Transverse colon (tissue), 4 donors: ENCODE measurements at regions not wholly inside any gene's neighbourhood (a gene's known extent, or its start where the extent isn't known, plus 50 kb on each side); places are given as distances from the start of the nearest gene placed in this dataset.

ENCODE experiments used
- DNase-seq: peaks from one replicate; pipeline ENCODE4 v3.0.0-alpha.2; 2019
- H3K27ac ChIP-seq, 4 donors: fragments of 200-600 bp; sonication (generic); 2 replicates each; pipeline ENCODE4 v1.5.1; 2016 to 2018; ENCODE audit warnings: inconsistent platforms in 4 of 4
- H3K27me3 ChIP-seq: fragments of 200-600 bp; sonication (generic); 2 replicates; pipeline ENCODE4 v1.5.1; 2017; ENCODE audit warnings: inconsistent platforms
- H3K36me3 ChIP-seq, 4 donors: fragments of 200-600 bp; sonication (generic); 2 replicates each; pipeline ENCODE4 v1.5.1; 2017 to 2019; ENCODE audit warnings: inconsistent platforms in 4 of 4
- H3K4me1 ChIP-seq, 4 donors: fragments of 200-600 bp; sonication (generic); 2 replicates each; pipeline ENCODE4 v1.5.1; 2017 to 2020; ENCODE audit warnings: inconsistent platforms in 4 of 4
- H3K4me3 ChIP-seq, 4 donors: fragments of 200-600 bp; sonication (generic); 1 replicate in 1 of 4; 2 replicates in 3 of 4; pipeline versions ENCODE4 v1.5.1 to v1.6.1; 2017 to 2019; ENCODE audit warnings: inconsistent platforms in 4 of 4
- H3K9me3 ChIP-seq, 2 donors: fragments of 200-600 bp; sonication (generic); 2 replicates each; pipeline ENCODE4 v1.5.1; 2017 to 2019; ENCODE audit warnings: inconsistent platforms in 2 of 2
- CTCF ChIP-seq, 5 experiments: fragments of 200-600 bp in 3 of 5; fragments of 450-650 bp in 2 of 5; sonication (generic) in 3 of 5; IDR thresholded peaks; 1 replicate in 2 of 5; 2 replicates in 3 of 5; pipeline ENCODE4 v1.5.1; 2016 to 2017; ENCODE audit warnings: antibody characterized with exemption in 5 of 5, inconsistent platforms in 3 of 5, mild to moderate bottlenecking in 2 of 5, moderate library complexity in 1 of 5
- EP300 ChIP-seq: sonication (generic); formaldehyde crosslinking; IDR thresholded peaks from one replicate; pipeline ENCODE4 v1.6.1; 2017; ENCODE audit warnings: antibody characterized with exemption, low read depth
- POLR2A ChIP-seq: fragments of 450-650 bp; IDR thresholded peaks from one replicate; pipeline ENCODE4 v1.6.1; 2016; ENCODE audit warnings: antibody characterized with exemption, mild to moderate bottlenecking, moderate library complexity
- POLR2AphosphoS5 ChIP-seq, 3 donors: sonication (generic); formaldehyde crosslinking; IDR thresholded peaks; one replicate each; pipeline ENCODE4 v1.6.1; 2016; ENCODE audit warnings: antibody characterized with exemption in 3 of 3
- WGBS, 2 donors: methylation state at CpG; one replicate each; pipeline ENCODE4 v1.1.5; 2018; ENCODE audit warnings: low coverage in 1 of 2; 5-methylcytosine and 5-hydroxymethylcytosine counted together
- in situ Hi-C, 4 donors: fragments of 200-750 bp; cut with MboI; loops; one replicate each; pipeline versions ENCODE4 v1.15.0 to v1.15.1; 2017; ENCODE audit warnings: low sequenced_read_pairs in 3 of 4, low pct_ligation_motif_present in 1 of 4, low pct_unique_long_range_greater_than_20kb in 1 of 4
- intact Hi-C: fragments of 100-400 bp; cut with DNase I; formaldehyde crosslinking; loops from one replicate; pipeline ENCODE4 v1.15.1; 2023; ENCODE audit warnings: low total_unique reads

DNA sequence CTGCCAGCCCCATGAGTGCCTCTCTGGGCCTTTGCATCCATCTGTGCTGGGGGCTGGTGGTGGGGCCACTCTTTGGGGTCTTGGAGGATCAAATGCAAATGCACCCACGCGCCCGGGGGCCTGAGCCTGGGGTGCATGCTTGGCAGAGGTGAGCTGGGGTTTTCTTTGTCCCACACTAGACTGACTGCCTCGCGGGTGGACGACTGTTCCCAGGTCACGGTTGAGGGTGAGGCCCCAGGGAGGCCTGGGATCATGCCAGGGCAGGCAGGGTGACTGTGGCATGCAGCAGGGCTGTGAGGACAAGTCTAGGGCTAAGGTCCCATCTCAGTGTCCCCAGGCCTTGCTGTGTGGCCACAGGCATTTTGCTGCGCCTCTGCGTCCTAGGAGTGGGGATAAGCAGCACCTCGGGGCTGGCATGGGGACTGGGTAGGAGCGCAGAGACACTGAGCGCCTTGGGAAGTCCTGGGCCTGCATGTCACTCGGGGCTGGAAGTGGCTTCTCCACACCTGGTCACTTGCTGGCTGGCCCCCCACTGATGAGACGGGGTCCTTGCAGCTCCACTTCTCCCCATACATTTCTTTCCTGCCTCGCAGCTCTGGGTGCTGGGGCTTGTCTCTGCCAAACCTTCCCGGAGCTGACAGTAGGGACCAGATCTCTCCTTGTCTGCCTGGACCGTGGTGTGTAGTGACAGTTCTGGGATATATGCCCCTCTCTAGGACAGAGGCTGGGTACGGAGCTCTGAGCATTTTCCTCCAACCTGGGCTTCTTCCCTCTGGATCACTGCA is 133.1 kb downstream of the CTTN start:
- WGBS, 2 donors: 89% methylated on average over 12 of the region's 18 CpGs; no CpG with 5 or more reads in 1 of the 2 donors
- intact Hi-C loops: no loop called here

DNA sequence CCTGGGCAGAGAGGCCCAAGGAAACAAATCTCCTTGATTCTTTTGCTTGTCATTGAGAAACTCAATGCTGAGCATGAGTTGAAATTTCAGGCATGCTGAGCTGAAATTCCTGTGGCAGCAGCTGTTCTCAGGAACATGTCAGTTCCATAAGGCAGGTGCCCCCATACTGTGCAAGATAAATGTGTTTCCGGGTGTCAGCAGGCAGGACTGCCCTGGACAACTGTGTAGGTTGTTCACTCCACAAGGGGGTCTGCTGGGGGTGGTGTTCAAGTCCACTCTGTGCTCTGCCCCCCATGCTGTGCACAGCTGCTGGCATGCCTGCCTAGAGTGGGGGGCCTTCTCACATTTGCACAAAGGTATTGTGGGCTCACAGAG is 133.7 kb downstream of the CTTN start:
- in situ Hi-C loops (no loop called here), intact Hi-C loops (no loop called here)
- H3K27ac ChIP-seq: no peak overlapping the region
- TF ChIP-seq CTCF (IDR thresholded peaks at IDR 0.05) (no peak), POLR2A (no peak), EP300 (no peak)
- H3K4me1 ChIP-seq: peaks cover 0 to 10% (median 4%) of the 10 kb centered on the region in 4 donors
- no peak for DNase-seq
- H3K36me3 ChIP-seq: no peaks in the 10 kb centered on the region
- no peaks in the 10 kb centered on the region for H3K9me3 ChIP-seq
- no peak overlapping the region for H3K4me3 ChIP-seq
- WGBS, 2 donors: 82 to 100% methylated on average over 1 of the region's 1 CpG
- no peaks in the 10 kb centered on the region for H3K27me3 ChIP-seq

More for the DNA sequence above, 133.1 kb downstream of the CTTN start:
- Histone ChIP-seq H3K4me1 (peaks cover 0 to 8% (median 4%) of the 10 kb centered on the region in 4 donors), H3K4me3 (no peak overlapping the region), H3K9me3 (no peaks in the 10 kb centered on the region), H3K27me3 (no peaks in the 10 kb centered on the region), H3K36me3 (no peaks in the 10 kb centered on the region), H3K27ac (no peak overlapping the region)
- TF ChIP-seq CTCF (IDR thresholded peaks at IDR 0.05) (no peak), EP300 (no peak), POLR2AphosphoS5 (IDR thresholded peaks at IDR 0.05) (no peak), POLR2A (no peak)
- no peak for DNase-seq
- in situ Hi-C loops: no loop called here

GRCh38 chr11:70532731-70533130 is 134.4 kb downstream of the CTTN start:
- DNase-seq: no peak
- intact Hi-C loops (no loop called here), in situ Hi-C loops (no loop called here)
- H3K4me1 ChIP-seq: peaks cover 0 to 10% (median 4%) of the 10 kb centered on the region in 4 donors
- 79 to 90% methylated on average over 2 to 15 of the region's 15 CpGs for WGBS, 2 donors
- no peaks in the 10 kb centered on the region for H3K36me3 ChIP-seq
- no peaks in the 10 kb centered on the region for H3K27me3 ChIP-seq
- H3K4me3 ChIP-seq: no peak overlapping the region
- no peaks in the 10 kb centered on the region for H3K9me3 ChIP-seq
- H3K27ac ChIP-seq: no peak overlapping the region
- TF ChIP-seq EP300 (no peak), POLR2AphosphoS5 (IDR thresholded peaks at IDR 0.05) (no peak), POLR2A (no peak), CTCF (IDR thresholded peaks at IDR 0.05) (no peak)

DNA sequence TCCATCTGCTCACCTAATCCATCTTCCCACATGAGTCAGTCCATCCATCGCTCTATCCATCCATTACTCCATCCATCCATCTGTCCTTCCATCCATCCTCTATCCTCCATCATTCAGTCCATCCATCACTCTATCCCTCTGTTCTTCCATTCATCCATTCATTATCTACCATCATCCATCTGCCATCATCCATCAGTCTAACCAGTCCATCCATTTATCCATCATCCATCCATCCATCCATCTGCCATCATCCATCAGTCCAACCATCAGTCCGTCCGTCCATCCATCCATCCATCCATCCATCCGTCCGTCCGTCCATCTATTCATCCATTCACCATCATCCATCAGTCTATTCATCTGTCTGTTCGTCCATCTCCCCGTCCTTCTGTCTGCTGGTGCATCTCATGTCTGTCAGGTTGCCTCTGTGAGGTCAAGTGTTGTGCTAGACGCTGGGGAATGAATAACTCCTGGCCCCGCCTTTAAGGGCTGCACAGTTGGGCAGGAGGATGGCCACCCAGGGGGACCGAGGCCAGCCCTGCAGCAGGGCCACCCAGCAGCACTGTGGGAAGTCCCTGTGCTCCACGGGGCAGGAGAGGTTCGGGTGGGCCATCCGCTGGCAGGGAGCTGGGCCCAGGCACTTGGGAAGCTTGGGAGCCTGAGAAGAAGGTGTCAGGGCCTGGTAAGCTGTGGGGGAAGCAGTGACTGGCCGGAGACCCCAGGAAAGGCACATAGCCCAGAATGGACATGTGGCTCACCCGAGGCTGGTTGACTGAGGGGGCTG is 137.1 kb downstream of the CTTN start:
- Histone ChIP-seq H3K36me3 (no peaks in the 10 kb centered on the region), H3K27me3 (no peaks in the 10 kb centered on the region), H3K9me3 (no peaks in the 10 kb centered on the region), H3K4me3 (no peak overlapping the region), H3K4me1 (peaks cover 0 to 10% (median 4%) of the 10 kb centered on the region in 4 donors), H3K27ac (no peak overlapping the region)
- in situ Hi-C loops: no loop called here
- no peak for TF ChIP-seq POLR2A
- 90 to 98% methylated on average over 4 to 15 of the region's 16 CpGs for WGBS, 2 donors
- no peak for DNase-seq
- intact Hi-C loops: loop anchor here (5.0 kb wide), 1 partner anchor 938 kb away; no protein-coding TSS in a partner anchor
